ENCODE measurements at regions not wholly inside any gene's neighbourhood (a gene's known extent, or its start where the extent isn't known, plus 50 kb on each side); places are given as distances from the start of the nearest gene placed in this dataset.

DNA sequence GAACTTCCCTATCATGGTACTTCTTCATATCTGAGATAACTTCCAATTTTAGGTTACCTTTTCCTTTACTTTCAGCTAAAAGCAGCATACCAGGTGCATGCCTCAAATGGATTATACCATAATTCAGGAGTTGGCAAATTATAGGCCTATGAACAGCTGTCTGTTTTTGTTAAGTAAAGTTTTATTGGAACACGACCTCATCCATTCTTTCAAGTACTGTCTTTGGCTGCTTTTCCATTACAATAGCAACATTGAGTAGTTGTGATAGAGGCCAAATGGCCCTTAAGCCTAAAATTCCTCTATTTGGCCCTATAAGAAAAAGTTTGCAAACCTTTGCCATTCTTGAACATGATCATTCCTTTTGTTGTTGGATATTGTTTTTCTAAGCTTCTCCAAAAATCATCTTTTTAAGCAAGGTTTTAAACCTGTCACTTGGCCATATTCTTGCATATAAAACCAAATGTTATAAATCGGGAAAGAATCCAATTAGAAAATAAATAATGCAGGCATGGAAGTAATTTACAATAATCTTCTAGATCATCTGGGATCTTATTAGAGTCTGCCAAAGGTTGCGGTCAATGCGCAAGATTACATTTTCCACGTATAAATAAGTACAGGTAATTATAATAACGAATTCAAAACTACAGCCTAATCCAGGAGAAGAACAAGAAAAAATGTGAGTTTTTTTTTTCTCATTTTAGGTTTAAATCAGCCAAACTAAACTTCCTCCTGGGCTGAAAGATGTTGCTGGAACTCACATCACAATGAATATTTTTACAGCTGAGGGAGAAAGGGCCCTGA lies 226.5 kb upstream of the ANKRD55 start:
- DNase-seq (ENCODE audit: low read depth), result no peak

- no peak for DNase-seq (ENCODE audit: low read depth)
Observed at GRCh38 chr5:56457887-56458812, 225.0 kb upstream of the ANKRD55 start.

GRCh38 chr5:56456002-56456401 lies 222.9 kb upstream of the ANKRD55 start:
- no peak for DNase-seq (ENCODE audit: low read depth)

GRCh38 chr5:56455417-56455816 lies 222.3 kb upstream of the ANKRD55 start:
- no peak for DNase-seq (ENCODE audit: low read depth)

- no peak for DNase-seq (ENCODE audit: low read depth)
Observed at GRCh38 chr5:56454219-56454862, 221.2 kb upstream of the ANKRD55 start.

GRCh38 chr5:56451742-56452141 lies 218.6 kb upstream of the ANKRD55 start:
- DNase-seq (ENCODE audit: low read depth), result no peak

DNA sequence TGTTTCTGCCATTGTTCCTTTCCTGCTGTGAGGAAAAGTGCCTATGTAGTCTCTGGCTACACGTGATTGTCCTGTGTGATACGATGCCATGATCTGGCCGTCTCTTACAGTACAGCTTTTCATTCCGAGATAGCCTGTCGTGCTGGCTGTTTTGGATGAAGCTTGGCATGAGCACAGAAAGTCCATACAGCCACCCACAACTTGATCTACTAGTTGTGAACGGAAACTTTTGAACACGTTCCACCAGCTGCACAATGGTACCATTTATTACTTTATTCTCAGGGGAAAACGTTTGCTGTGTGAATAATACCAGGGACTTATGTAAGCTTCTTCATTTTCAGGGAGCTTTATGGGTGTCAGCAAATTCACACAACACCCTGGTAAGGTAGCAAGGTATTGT lies 217.6 kb upstream of the ANKRD55 start:
- DNase-seq (ENCODE audit: low read depth), result no peak

DNA sequence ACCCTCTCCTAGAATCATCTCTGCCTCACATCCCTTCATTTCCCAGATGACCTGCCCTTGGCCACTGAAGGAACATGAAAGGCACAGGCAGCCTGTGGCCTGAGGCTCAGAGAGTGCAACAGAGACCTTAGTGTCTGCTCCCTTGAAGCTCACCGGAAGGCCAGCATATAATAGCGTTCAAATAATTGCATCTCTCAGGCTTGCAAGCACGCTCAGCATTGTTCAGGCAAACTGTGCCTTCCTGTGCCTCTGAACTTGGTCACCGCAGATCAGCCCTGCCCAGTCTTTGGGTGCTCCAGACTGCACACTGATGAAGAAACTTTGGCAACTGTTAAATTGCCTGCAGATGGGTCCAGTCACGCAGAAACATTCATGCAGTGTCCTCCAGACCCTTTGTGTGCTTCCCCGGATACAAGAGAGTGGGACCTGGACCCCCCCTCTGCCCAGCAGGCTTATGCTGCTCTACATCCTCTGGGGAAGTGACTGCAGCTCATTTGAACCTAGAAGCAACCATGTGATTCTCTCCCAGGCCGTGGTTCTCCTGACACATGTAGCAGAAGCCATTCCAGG lies 216.0 kb upstream of the ANKRD55 start:
- DNase-seq (ENCODE audit: low read depth), result no peak

DNA sequence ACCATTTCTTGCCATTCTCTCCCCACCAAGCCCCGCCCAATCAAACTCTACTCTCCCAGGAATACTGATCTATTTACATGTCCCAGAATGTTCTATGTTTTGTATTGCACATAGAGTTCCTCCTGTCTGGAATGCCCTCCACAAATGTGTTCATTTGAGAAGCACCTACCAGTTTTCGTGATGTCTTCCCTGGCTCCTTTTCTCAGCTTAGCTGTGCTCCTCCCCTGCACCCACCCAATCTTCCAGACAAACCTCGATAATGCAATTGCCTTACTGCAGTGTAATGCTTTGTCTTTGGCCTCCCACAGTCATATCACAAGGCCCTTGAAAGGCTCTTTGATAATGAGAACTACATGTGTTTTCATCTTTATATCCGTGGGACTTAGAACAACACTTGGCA lies 214.5 kb upstream of the ANKRD55 start:
- DNase-seq (ENCODE audit: low read depth), result no peak

DNA sequence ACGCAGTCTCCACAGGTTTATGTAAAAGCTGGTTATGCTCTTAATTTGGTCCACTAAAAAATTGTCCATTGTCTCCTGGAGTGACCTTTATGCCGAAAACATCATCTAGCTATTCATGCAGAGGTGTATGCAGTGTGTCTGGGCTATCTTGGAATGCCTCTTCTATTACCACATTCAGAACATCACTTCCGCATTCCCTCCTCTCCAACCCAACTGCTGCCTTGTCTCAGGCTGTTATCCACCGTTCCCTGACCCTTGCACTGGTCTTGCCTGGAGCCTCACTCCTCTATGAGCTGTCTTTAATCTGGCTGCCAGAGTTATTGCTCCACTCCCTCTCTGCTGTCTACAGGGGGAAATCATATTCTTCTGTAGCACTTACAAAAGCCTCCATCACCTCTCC lies 214.1 kb upstream of the ANKRD55 start:
- DNase-seq (ENCODE audit: low read depth), result no peak

DNA sequence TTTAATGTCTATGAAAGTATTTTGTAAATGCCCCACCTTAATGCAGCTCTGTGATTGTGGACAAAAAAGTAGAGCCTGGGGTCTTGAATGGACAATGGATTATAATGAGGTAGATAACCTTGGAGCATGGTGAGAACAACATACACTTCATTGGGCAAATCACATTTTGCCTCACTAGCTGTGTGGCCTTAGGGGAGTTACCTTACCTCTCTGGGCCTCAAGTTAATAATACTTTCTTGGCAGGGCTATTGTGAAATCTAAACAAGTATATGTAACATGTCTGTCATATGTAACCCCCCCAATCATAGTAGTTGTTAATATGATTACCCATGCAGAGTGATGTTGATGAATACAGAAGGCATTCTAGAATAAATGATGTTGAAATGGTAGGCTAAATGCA lies 213.6 kb upstream of the ANKRD55 start:
- no peak for DNase-seq (ENCODE audit: low read depth)

- no peak for DNase-seq (ENCODE audit: low read depth)
Observed at GRCh38 chr5:56443826-56444225, 210.7 kb upstream of the ANKRD55 start.

DNA sequence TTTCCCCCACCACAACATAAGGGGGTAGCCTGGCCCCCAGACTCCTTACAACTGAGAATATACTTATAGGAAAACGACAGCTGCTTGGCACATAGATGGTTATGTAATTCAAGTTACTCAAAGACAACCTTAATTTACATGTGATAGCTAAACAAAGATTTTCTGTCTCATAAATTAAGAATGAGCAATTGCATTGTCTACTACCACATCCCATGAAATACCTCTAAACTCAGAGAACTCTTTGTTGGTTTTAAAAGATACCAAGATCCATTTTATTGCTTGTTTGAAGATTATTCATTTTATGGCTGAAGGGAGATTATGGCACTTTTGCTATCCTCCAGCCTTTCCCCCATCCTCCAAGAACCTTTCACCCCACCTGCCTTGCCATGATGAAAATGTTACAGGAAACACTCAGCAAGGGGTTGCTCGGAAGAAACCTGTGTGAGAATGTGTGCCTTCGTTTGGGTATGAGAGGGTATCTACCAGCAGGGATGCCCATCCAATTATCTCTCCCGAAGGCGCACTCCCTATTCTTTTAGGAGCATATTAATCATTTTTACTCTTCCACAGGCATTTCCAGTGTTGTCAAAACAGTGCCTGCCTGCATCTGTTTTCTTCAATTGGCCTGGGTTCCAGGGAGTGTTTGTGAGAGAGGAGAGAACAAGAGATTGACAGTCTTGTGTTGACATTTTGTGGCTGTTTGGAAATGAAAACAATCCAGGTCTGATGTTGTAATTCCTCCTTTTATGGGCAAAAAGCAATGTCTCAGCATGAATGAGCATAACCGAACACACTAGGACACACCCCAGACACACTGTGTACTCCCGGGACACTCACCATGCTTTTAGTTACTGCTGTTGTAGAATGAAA lies 208.0 kb upstream of the ANKRD55 start:
- DNase-seq (ENCODE audit: low read depth), result no peak

GRCh38 chr5:56434986-56435385 lies 201.9 kb upstream of the ANKRD55 start:
- no peak for DNase-seq (ENCODE audit: low read depth)

DNA sequence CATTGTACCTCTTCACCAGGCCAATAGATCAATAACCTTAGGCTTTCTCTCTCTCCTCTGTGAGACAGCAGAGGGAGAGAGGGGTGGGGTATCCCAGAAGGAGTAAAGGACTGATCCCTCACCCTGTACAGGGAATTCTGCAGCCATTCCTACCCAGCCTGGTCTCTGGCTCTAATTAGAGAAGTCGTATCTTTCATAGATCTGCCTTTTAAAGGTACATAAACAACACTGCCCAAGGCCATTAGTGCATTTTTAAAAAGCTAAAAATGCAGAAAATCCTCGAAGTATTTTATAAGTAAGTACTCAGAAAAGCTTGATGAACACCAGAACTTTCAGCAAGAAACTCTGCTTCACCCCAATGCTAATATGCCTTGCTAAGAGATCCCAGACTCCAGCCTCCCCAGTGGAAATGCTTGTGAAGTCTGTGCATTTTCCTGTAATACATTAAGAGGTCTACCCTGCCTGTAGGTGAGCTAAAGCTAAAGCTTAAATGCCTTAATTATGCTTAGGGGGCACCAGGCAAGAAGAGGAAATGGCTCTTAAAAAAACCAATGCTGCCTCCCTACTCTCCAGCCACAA lies 200.0 kb upstream of the ANKRD55 start:
- DNase-seq (ENCODE audit: low read depth), result no peak

DNA sequence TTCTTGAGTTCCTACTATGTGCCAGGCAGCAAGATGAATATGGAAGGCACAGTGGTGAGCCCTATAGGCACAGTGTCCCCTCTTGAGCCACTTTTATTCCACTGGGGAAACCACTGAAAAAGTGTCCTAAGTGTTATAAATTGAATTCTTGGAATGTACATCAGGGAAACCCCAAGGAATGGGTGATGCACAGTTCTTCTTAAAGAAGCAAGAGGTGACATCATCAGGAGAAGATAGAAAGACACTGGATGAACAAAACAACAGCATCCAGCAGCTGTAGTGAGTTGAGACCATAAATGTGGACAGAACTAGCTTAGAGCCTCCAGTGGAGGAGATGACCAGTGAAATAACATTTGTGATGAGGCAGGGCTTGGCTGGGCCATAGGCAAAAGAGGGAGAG lies 199.2 kb upstream of the ANKRD55 start:
- DNase-seq (ENCODE audit: low read depth), result no peak

GRCh38 chr5:56430422-56430821 lies 197.3 kb upstream of the ANKRD55 start:
- no peak for DNase-seq (ENCODE audit: low read depth)

DNA sequence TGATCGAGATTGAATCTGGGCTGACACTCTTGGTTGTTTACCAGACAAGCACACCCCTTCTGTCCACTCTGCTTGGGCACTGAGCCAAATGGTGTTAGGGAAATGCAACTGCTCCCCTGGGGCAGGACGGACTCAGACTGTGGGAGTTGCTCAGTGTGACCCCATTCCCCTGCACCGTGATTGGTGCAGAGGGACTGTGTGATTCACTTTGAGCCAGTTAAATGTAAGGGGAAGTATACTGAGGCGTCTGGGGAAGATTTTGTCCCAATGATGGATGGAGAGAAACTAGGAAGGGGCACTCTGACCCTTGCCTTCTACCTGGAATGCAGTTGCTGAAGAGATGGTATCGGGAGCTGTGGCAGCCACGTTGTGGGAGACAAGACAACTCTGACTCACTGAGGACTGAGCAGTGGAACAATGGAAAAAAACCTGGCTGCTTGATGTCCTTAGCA lies 196.0 kb upstream of the ANKRD55 start:
- DNase-seq (ENCODE audit: low read depth), result no peak

- no peak for DNase-seq (ENCODE audit: low read depth)
Observed at GRCh38 chr5:56426693-56427092, 193.6 kb upstream of the ANKRD55 start.

DNA sequence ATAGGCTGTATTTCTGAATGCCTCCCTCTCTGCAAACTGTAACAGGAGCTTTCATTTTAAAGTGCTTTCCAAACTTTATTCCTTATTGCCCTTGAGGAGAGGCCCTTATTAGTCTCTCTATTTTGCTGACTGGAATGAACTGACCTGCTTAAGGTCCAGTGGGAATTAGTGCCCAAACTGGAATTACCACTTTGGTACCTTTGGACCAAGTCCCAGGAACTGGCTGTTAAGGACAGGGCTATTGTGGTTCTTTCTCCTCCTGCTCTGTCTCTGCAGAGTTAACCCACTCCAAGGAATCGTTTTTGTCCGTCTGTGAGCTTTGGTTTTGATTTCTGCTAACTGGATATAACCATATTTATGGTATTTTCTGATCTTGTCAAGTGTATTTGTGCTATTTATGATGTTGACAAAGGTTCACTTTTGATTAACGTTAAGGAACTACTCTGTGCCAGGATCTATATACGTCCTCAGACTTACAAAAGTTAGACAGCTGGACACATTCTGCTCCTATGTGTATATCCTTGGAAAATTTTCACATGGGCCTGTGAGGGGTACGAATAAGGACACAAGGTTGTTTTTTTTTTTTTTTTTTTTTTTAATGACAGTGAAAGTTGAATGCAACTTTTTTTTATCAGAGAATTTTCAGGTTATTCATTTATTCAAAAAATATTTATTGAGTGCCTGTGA lies 189.1 kb upstream of the ANKRD55 start:
- no peak for DNase-seq (ENCODE audit: low read depth)
